ENCODE measurements at regions not wholly inside any gene's neighbourhood (a gene's known extent, or its start where the extent isn't known, plus 50 kb on each side); places are given as distances from the start of the nearest gene placed in this dataset.

GRCh38 chr7:115840702-115841101 is 189.9 kb downstream of the TFEC start:
- no TSS peak for BruUV-seq (replicated peaks)
- DNase-seq (ENCODE audit: low read depth, low spot score), result no peak
- Histone ChIP-seq H3K79me2 (ENCODE audit: control insufficient read depth, insufficient read depth, low read length) (no peaks in the 10 kb centered on the region), H3K27me3 (ENCODE audit: control insufficient read depth in 2 of 2, insufficient read depth in 2 of 2, low read length in 2 of 2) (peaks cover 0 to 2% of the 10 kb centered on the region in 2 experiments), H3K4me2 (ENCODE audit: insufficient read depth, low read length) (no peak overlapping the region), H3K4me3 (replicated peaks in 1 of 3; ENCODE audit: insufficient read depth in 1 of 3, low read depth in 1 of 3, low read length in 3 of 3) (no peak overlapping the region), H3K9me1 (replicated peaks; ENCODE audit: control insufficient read depth, extremely low read depth, insufficient read depth, low read length) (no peaks in the 10 kb centered on the region), H4K20me1 (replicated peaks; ENCODE audit: control insufficient read depth, extremely low read depth, insufficient read depth, low read length) (no peaks in the 10 kb centered on the region), H3K36me3 (ENCODE audit: control insufficient read depth in 2 of 2, extremely low read depth in 1 of 2, insufficient read depth in 2 of 2, low read length in 2 of 2) (no peaks in the 10 kb centered on the region), H3K9ac (replicated peaks; ENCODE audit: extremely low read depth, insufficient read depth, low read length) (no peak overlapping the region), H2AFZ (ENCODE audit: low read depth, low read length) (no peak overlapping the region), H3K9me3 (replicated peaks; ENCODE audit: control insufficient read depth, insufficient read depth, low read length) (no peaks in the 10 kb centered on the region), H3K27ac (ENCODE audit: insufficient read depth, low read depth, low read length) (no peak overlapping the region), H3K4me1 (ENCODE audit: control insufficient read depth, extremely low read depth, insufficient read depth, low read length) (peaks cover 2% of the 10 kb centered on the region)
- intact Hi-C loops (cut with micrococcal nuclease), result no loop called here
- POLR2A ChIA-PET, result no interaction called here
- TF ChIP-seq POLR2AphosphoS5 (IDR thresholded peaks at IDR 0.05; ENCODE audit: insufficient read depth, low read depth, low read length), result no peak
- no peak for TF ChIP-seq GATA2 (IDR thresholded peaks at IDR 0.05; ENCODE audit: insufficient read depth, insufficient read length, low read depth, low read length)
- no peak for TF ChIP-seq CTCF (IDR thresholded peaks at IDR 0.05; ENCODE audit: extremely low read depth in 1 of 2, insufficient read depth in 1 of 2, low read depth in 1 of 2, low read length in 2 of 2)
- no peak for TF ChIP-seq MYC (IDR thresholded peaks at IDR 0.05; ENCODE audit: low read depth, low read length)
- dilution Hi-C loops (cut with MboI; ENCODE audit: extremely low pct_ligation_motif_present, low sequenced_read_pairs), result no loop called here
- no peak for FAIRE-seq
- CTCF ChIA-PET, result no interaction called here

DNA sequence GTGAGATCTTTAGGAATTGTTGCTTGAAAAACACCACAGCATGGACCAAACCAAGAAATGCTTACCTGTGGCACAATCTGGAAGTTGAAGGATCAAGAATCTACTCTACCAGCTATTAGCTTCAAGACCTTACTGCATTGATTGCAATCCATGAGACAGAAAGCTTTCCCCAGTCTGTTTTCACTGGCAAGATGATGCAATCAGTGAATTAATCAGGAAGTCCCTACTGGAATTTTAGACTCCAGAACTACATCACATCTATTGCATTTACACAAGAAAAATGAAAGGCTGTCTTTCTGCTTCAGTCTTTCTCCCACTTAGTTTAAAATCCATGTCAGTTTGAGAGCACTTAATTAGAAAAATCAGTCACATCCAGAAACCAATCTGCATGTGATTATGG is 191.7 kb downstream of the TFEC start:
- intact Hi-C loops (cut with micrococcal nuclease) (no loop called here), dilution Hi-C loops (cut with MboI; ENCODE audit: extremely low pct_ligation_motif_present, low sequenced_read_pairs) (no loop called here)
- Histone ChIP-seq H3K9ac (replicated peaks; ENCODE audit: extremely low read depth, insufficient read depth, low read length) (no peak overlapping the region), H3K9me1 (replicated peaks; ENCODE audit: control insufficient read depth, extremely low read depth, insufficient read depth, low read length) (no peaks in the 10 kb centered on the region), H3K27me3 (ENCODE audit: control insufficient read depth in 2 of 2, insufficient read depth in 2 of 2, low read length in 2 of 2) (peaks cover 0 to 3% of the 10 kb centered on the region in 2 experiments), H3K36me3 (ENCODE audit: control insufficient read depth in 2 of 2, extremely low read depth in 1 of 2, insufficient read depth in 2 of 2, low read length in 2 of 2) (no peaks in the 10 kb centered on the region), H4K20me1 (replicated peaks; ENCODE audit: control insufficient read depth, extremely low read depth, insufficient read depth, low read length) (no peaks in the 10 kb centered on the region), H3K4me2 (ENCODE audit: insufficient read depth, low read length) (no peak overlapping the region), H3K79me2 (ENCODE audit: control insufficient read depth, insufficient read depth, low read length) (no peaks in the 10 kb centered on the region), H3K9me3 (replicated peaks; ENCODE audit: control insufficient read depth, insufficient read depth, low read length) (no peaks in the 10 kb centered on the region), H3K4me1 (ENCODE audit: control insufficient read depth, extremely low read depth, insufficient read depth, low read length) (peaks cover 2% of the 10 kb centered on the region), H2AFZ (ENCODE audit: low read depth, low read length) (no peak overlapping the region), H3K27ac (ENCODE audit: insufficient read depth, low read depth, low read length) (no peak overlapping the region), H3K4me3 (replicated peaks in 1 of 3; ENCODE audit: insufficient read depth in 1 of 3, low read depth in 1 of 3, low read length in 3 of 3) (no peak overlapping the region)
- no peak for TF ChIP-seq JUN (IDR thresholded peaks at IDR 0.05; ENCODE audit: borderline replicate concordance, insufficient read depth, insufficient read length, low read depth)
- TF ChIP-seq FOS (IDR thresholded peaks at IDR 0.05; ENCODE audit: borderline replicate concordance, insufficient read depth, low read length), result no peak
- no peak for TF ChIP-seq GATA2 (IDR thresholded peaks at IDR 0.05; ENCODE audit: insufficient read depth, insufficient read length, low read depth, low read length)
- TF ChIP-seq POLR2AphosphoS5 (IDR thresholded peaks at IDR 0.05; ENCODE audit: insufficient read depth, low read depth, low read length), result no peak
- CTCF ChIA-PET, result interaction anchor here (0.9 kb wide), 1 partner anchor 11 kb away, joined by 4 read pairs; no protein-coding TSS in a partner anchor
- no peak for FAIRE-seq
- POLR2A ChIA-PET, result no interaction called here
- no peak for DNase-seq (ENCODE audit: low read depth, low spot score)
- no TSS peak for BruUV-seq (replicated peaks)

Data from endothelial cell of umbilical vein (primary cell).